Mesothelial cell of epicardium (in vitro differentiated cells): ENCODE measurements at regions not wholly inside any gene's neighbourhood (a gene's known extent, or its start where the extent isn't known, plus 50 kb on each side); places are given as distances from the start of the nearest gene placed in this dataset.

ENCODE experiments used
- DNase-seq, 2 experiments: peaks; one replicate each; pipeline ENCODE4 v3.0.0; 2021; ENCODE audit warnings: low spot score in 2 of 2; ENCODE audit not compliant: unreplicated experiment in 2 of 2
- H3K27ac Mint-ChIP-seq: 2 replicates; pipeline ENCODE4 v1.8.0; 2021; ENCODE audit warnings: mixed read lengths
- H3K27me3 Mint-ChIP-seq: 2 replicates; pipeline ENCODE4 v1.8.0; 2021; ENCODE audit warnings: low read depth, mixed read lengths
- H3K36me3 Mint-ChIP-seq: 2 replicates; pipeline ENCODE4 v1.8.0; 2021; ENCODE audit warnings: mixed read lengths
- H3K4me1 Mint-ChIP-seq: 2 replicates; pipeline ENCODE4 v1.8.0; 2021; ENCODE audit warnings: mixed read lengths
- H3K4me3 Mint-ChIP-seq: 2 replicates; pipeline ENCODE4 v1.8.0; 2021; ENCODE audit warnings: mild to moderate bottlenecking, moderate library complexity, mixed read lengths
- H3K9me3 Mint-ChIP-seq: 2 replicates; pipeline ENCODE4 v1.8.0; 2021; ENCODE audit warnings: mixed read lengths
- CTCF ChIP-seq: fragments of 200-600 bp; sonication (generic); IDR thresholded peaks from one replicate; pipeline ENCODE4 v1.5.0; 2021; ENCODE audit warnings: antibody characterized with exemption; ENCODE audit not compliant: unreplicated experiment

GRCh38 chr13:90857921-90858320, 489.6 kb upstream of the MIR17HG start:
- TF ChIP-seq CTCF, result no peak
- Mint-ChIP-seq H3K36me3 (no peaks in the 10 kb centered on the region), H3K4me1 (no peaks in the 10 kb centered on the region), H3K9me3 (peaks cover 4% of the 10 kb centered on the region), H3K27me3 (peaks cover 16% of the 10 kb centered on the region), H3K27ac (no peak overlapping the region), H3K4me3 (no peak overlapping the region)
- DNase-seq, result no peak

- H3K27me3 Mint-ChIP-seq, result no peaks in the 10 kb centered on the region
- H3K4me1 Mint-ChIP-seq, result peaks cover 11% of the 10 kb centered on the region
- DNase-seq, result no peak
- H3K36me3 Mint-ChIP-seq, result no peaks in the 10 kb centered on the region
- H3K9me3 Mint-ChIP-seq, result peaks cover 5% of the 10 kb centered on the region
- H3K4me3 Mint-ChIP-seq, result no peak overlapping the region
- no peak overlapping the region for H3K27ac Mint-ChIP-seq
- no peak for TF ChIP-seq CTCF
These were observed 481.5 kb upstream of the MIR17HG start for GRCh38 chr13:90866006-90866405.

- Mint-ChIP-seq H3K27me3 (no peaks in the 10 kb centered on the region), H3K36me3 (no peaks in the 10 kb centered on the region), H3K27ac (no peak overlapping the region), H3K9me3 (peaks cover 9% of the 10 kb centered on the region), H3K4me1 (peaks cover 11% of the 10 kb centered on the region), H3K4me3 (no peak overlapping the region)
- TF ChIP-seq CTCF, result peak; percentile 58
- peak in 1 of 2 experiments; percentile 49 for DNase-seq
These were observed 480.2 kb upstream of the MIR17HG start for GRCh38 chr13:90867336-90867683.

- Mint-ChIP-seq H3K9me3 (peaks cover 9% of the 10 kb centered on the region), H3K27me3 (no peaks in the 10 kb centered on the region), H3K4me1 (peaks cover 11% of the 10 kb centered on the region), H3K4me3 (no peak overlapping the region), H3K36me3 (no peaks in the 10 kb centered on the region), H3K27ac (no peak overlapping the region)
- DNase-seq, result no peak
- peak; percentile 85 for TF ChIP-seq CTCF
These were observed 479.1 kb upstream of the MIR17HG start for GRCh38 chr13:90868321-90868920.

- no peak for TF ChIP-seq CTCF
- peaks cover 9% of the 10 kb centered on the region for H3K9me3 Mint-ChIP-seq
- no peak overlapping the region for H3K27ac Mint-ChIP-seq
- peaks cover 11% of the 10 kb centered on the region for H3K4me1 Mint-ChIP-seq
- DNase-seq, result no peak
- no peak overlapping the region for H3K4me3 Mint-ChIP-seq
- H3K36me3 Mint-ChIP-seq, result no peaks in the 10 kb centered on the region
- no peaks in the 10 kb centered on the region for H3K27me3 Mint-ChIP-seq
These were observed 477.9 kb upstream of the MIR17HG start for GRCh38 chr13:90869580-90869979.

GRCh38 chr13:90872491-90873025, 474.9 kb upstream of the MIR17HG start:
- H3K27ac Mint-ChIP-seq, result no peak overlapping the region
- no peak overlapping the region for H3K4me3 Mint-ChIP-seq
- no peaks in the 10 kb centered on the region for H3K27me3 Mint-ChIP-seq
- no peak for TF ChIP-seq CTCF
- no peaks in the 10 kb centered on the region for H3K36me3 Mint-ChIP-seq
- peaks cover 8% of the 10 kb centered on the region for H3K4me1 Mint-ChIP-seq
- peaks cover 9% of the 10 kb centered on the region for H3K9me3 Mint-ChIP-seq
- DNase-seq, result no peak
